ENCODE measurements at regions not wholly inside any gene's neighbourhood (a gene's known extent, or its start where the extent isn't known, plus 50 kb on each side); places are given as distances from the start of the nearest gene placed in this dataset.

GRCh38 chr10:44281662-44282061, 103.2 kb downstream of the CXCL12 start:
- TF ChIP-seq CTCF (IDR thresholded peaks at IDR 0.05; ENCODE audit: low read length) (no peak), EZH2 (optimal IDR thresholded peaks at IDR 0.05; ENCODE audit: low read depth, low read length) (no peak), EZH2phosphoT487 (IDR thresholded peaks at IDR 0.05; ENCODE audit: low read length) (no peak)
